Peyer's patch (tissue), 4 donors: ENCODE measurements at regions not wholly inside any gene's neighbourhood (a gene's known extent, or its start where the extent isn't known, plus 50 kb on each side); places are given as distances from the start of the nearest gene placed in this dataset.

Experiments used
- POLR2A ChIP-seq, 2 donors: fragments of 450-650 bp; IDR thresholded peaks; one replicate each; pipeline ENCODE4 v1.5.1; 2017; ENCODE audit warnings: antibody characterized with exemption in 2 of 2, mild to moderate bottlenecking in 2 of 2, moderate library complexity in 2 of 2
- TF ChIP-seq, protein P1 (sequence below), 6 experiments: fragments of 450-650 bp in 4 of 6; fragments of 200-600 bp in 2 of 6; sonication (generic) in 1 of 6; IDR thresholded peaks; one replicate each; pipeline ENCODE4 v1.5.1; 2017 to 2019; ENCODE audit warnings: antibody characterized with exemption in 6 of 6, mild to moderate bottlenecking in 3 of 6, moderate library complexity in 1 of 6

- TF ChIP-seq, protein P1, sequence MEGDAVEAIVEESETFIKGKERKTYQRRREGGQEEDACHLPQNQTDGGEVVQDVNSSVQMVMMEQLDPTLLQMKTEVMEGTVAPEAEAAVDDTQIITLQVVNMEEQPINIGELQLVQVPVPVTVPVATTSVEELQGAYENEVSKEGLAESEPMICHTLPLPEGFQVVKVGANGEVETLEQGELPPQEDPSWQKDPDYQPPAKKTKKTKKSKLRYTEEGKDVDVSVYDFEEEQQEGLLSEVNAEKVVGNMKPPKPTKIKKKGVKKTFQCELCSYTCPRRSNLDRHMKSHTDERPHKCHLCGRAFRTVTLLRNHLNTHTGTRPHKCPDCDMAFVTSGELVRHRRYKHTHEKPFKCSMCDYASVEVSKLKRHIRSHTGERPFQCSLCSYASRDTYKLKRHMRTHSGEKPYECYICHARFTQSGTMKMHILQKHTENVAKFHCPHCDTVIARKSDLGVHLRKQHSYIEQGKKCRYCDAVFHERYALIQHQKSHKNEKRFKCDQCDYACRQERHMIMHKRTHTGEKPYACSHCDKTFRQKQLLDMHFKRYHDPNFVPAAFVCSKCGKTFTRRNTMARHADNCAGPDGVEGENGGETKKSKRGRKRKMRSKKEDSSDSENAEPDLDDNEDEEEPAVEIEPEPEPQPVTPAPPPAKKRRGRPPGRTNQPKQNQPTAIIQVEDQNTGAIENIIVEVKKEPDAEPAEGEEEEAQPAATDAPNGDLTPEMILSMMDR (IDR thresholded peaks at IDR 0.05), result no peak
- TF ChIP-seq POLR2A (IDR thresholded peaks at IDR 0.05), result no peak
Measured at GRCh38 chr2:226190479-226191252, 609.0 kb downstream of the IRS1 start.
